HG02588 (cell line): ENCODE measurements at regions not wholly inside any gene's neighbourhood (a gene's known extent, or its start where the extent isn't known, plus 50 kb on each side); places are given as distances from the start of the nearest gene placed in this dataset.

Experiments
- ATAC-seq: cut with Tn5 transposase; IDR thresholded peaks from one replicate; pipeline ENCODE4 v1.9.1; 2021; ENCODE audit warnings: mild to moderate bottlenecking, moderate library complexity; ENCODE audit not compliant: unreplicated experiment

GRCh38 chr17:65374966-65375365 is 186.5 kb downstream of the AXIN2 start:
- ATAC-seq = no peak

DNA sequence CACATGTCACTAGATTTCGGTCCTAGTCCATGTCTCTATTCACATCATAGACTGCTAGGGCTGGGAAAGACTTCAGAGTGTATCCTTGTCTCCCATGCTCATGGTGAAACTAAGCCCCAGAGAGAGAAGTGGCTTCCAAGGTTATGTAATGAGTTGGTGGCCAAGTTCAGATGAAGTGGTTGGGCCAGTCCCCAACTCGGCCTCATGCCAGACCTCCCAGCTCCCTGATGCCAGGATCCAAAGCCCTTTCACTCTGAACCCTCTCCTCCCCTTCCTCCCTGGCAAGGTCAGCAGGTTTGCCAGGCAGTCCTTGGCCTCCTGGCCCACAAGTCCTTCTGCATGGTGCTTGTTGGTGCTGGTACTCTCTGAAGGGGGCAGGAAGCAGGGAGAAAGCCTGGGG is 189.7 kb downstream of the AXIN2 start:
- no peak for ATAC-seq

DNA sequence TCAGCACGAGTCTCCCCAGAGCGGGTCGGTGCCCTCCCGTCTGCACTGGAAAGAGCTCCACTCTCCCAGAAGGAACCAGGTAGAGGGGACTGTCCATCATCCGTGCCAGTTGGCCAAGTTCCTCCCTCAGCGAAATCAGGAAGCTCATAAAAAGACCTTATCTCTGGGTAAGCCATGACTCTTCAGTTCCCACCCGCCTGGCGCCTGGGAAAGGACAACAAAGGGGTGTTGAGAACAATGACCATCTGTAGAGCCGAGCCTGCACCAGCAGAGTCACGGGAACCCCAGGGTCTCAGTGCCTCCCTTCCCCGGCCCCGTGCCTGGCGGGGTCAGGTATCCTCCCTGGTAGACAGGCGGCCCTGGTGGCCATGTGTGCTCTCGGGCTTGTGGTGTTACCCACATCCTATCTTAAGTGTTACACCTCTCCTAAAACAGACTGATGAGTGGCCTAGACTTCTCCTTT is 190.7 kb downstream of the AXIN2 start:
- no peak for ATAC-seq

GRCh38 chr17:65368341-65368740 is 193.1 kb downstream of the AXIN2 start:
- no peak for ATAC-seq

DNA sequence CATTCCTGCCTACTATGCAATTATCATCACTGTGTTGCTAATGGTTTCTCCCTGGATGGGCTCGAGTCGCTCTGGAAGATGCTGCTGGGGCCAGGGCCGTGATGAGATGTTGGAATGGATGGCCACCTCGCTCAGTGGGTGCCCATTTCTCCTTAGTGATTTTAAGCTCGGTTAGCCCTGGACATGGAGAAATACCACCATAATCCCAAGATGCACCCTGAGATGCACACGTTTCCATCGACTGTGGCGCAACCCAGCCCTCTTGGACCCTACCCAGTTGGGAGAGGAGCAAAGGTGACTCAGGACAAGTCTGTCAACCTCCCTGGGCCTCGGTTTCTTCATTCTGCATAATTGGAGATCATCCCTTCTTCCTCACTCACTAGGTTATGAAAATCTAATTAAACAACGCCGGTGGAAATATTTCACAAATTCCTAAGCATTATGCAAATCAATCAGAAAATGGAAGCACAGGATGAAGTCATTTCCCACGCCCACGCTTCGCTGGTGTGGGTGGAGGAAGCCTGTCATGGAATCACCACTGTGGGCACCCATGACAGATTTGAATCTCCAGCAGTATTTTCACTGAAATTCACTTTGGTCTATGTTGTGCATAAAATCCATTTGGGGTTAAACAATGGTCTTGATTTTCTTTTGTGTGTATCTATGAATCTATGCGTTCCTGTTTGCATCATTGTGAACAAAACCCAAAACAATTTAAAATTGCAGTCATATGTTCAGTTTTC is 195.2 kb downstream of the AXIN2 start:
- ATAC-seq = no peak

DNA sequence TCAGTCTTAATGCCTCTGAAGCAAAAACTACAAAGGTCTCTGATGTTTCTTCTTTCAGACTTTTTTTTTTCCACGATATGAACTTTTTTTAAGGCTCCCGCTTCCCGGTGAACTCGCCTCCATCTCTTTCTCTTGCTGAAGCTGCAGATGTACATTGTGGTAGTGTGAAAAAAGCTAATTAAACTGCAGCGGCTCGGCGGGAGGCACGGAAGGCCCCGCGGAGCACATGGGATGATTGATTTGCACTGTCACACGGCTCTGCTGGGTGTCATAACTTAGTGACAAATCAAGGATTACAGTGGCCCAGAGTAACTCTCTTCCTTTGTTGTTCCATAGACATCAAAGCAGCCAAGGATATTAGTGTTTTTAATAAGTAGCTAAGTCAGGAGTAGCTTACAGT is 196.3 kb downstream of the AXIN2 start:
- ATAC-seq = no peak

DNA sequence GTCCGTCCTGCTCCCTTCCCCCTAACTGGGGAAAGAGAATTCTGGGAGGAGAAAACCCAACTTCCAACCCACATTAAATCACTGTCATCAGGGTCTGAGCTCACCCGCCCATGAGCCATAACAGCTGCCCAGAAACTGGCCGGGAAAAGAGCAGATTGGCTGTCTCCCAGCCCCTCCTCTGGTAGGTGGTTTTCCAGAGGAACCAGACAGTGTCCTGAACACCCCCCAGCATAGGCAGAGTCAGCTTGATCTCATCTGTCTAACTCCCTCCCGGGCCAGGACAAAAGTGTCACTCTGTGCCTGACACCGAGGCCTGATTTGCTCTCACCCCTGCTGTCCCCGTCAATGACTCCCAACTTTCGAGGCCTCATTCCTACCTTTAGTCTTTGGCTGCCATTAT is 197.0 kb downstream of the AXIN2 start:
- no peak for ATAC-seq

DNA sequence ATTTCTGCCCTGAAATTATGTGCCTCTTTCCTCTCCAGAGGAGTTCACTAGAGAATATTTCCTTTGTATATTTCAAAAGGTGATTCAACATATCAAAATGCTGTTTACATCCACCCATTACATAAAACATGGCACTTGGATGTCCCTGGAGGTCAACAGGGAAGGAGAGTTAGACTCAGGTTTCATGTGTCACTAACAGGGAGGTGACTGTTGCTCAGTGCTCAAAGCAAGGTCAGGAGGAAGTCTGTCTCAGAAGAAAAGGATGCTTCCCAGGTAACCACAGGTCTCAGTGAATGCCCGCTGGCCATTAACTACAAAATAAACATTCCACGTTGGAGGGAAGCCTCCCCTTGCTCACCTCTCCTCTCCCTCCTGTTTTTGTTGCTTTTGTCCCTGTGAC is 198.6 kb downstream of the AXIN2 start:
- ATAC-seq = no peak

DNA sequence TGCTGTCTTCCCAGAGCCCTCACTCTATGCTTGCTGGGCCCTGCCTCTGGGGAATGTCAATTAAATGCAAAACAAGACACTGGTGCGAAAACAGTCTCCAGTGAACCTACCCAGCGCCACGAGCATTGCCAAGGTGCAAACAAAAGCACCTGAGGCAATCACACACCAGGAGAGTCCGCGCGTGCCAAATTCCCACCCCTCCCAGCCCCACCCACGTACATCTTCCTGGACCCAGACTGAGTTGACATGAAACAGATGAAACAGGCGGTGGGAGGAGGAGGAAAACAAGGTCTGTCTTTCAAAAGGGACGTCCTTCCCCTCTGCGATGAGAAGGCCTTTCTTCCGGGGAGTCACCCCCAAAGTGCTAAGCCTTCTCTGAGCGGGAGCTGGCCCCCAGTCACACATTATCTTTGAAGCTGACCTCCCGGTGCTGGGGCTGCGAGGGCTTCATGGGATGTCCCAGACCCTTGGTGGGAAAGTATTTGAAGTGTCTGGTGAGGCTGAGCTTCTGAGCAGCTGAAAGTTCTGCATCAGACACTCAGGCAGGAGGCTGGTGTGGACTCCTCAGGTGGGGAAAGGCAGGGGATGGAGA is 200.4 kb downstream of the AXIN2 start:
- ATAC-seq = no peak

DNA sequence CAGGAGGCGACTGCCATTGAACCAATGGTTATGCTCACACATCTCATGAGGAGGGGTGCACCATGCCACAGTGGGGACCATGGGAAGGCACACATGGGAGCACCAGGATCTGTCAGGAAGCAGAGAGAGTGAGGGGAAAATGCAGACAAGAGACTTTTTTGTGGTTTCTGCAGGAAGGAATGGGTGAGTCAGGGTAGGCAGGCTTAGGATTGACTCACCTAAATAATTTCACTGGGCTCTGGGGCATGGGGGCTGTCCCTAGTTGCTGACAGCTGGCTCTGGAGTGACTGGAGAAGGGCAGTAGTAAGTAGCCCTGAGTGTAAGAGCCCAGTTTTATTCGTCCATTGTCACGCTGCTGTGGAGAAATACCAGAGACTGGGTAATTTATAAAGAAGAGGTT is 202.4 kb downstream of the AXIN2 start:
- ATAC-seq = no peak

- ATAC-seq = no peak
Observed at GRCh38 chr17:65356536-65356935, 204.9 kb downstream of the AXIN2 start.

- no peak for ATAC-seq
Observed at GRCh38 chr17:65355246-65355645, 206.2 kb downstream of the AXIN2 start.

GRCh38 chr17:65349916-65350315 is 211.5 kb downstream of the AXIN2 start:
- ATAC-seq = no peak

DNA sequence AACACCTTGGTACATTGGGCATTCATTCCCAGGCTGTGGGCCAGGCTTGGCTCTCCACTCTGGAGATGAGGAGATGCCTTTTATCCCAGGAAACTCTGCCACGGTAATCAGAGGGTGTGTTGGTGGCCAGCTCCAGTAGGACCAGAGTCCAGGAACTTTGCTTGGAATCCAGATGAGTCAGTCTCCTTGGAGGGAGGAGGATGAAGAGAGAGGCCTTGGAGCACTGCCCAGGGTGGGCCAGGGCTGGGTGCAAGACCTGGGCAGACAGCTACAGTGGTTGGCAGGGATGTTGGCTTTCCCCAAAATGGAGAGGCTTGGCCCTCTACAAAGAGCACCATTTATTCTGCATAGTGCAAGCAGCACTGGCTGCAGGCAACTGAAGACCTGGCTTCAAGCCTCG is 209.0 kb downstream of the RGS9 start:
- ATAC-seq = no peak

DNA sequence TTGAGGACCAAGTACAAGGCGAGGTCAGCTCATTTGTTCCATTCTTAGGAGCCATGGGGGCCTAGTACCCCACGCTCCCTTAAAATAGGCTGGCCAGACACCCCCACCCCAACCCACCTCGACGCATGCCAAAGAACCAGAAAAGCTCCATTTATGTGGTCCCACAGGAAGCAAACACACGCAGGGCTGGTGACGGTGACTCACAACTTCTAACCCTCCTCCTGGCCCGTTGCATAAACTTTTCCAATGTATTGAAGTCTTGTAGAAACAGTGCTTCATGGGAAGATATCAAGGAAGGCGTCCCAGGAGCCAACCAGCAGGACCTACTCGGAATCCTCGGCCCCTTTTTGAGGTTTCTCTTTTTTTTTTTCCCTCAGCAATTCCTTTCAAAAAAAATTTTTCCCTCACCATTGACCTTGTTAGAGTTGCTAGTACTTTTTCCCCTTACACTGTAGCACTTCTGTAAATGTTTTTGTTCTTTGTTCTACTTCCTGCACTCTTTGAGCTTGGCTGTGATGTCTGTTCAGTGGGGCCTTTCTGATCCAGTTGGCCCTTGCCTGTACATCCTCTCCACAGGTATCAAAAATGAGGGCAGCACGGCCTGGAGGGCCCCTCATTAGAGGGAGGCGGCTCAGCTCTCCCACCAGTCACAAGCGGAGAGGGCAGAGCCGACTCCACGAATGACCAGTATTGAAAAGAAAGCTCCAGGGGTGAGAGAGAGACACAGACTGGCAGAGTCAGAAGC is 208.3 kb downstream of the RGS9 start:
- no peak for ATAC-seq

- ATAC-seq = no peak
Observed at GRCh38 chr17:65340401-65340800, 203.2 kb downstream of the RGS9 start.

DNA sequence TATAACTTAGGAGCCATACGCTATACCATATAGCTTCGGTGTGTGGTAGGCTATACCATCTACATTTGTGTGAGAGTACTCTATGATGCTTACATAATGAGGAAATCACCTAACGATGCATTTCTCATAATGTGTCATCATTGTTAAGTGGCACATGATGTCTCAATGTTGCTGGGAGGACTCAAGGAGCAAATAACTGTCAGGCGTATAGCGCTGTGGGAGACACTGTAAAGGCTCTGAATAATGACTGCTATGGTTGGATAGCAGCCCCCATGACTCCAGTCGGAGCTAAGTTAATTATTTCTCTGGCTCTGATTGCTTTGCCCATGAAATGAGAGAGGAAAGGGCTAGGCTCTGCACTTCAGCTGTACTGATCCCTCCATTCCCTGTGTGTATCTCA is 197.2 kb downstream of the RGS9 start:
- no peak for ATAC-seq

DNA sequence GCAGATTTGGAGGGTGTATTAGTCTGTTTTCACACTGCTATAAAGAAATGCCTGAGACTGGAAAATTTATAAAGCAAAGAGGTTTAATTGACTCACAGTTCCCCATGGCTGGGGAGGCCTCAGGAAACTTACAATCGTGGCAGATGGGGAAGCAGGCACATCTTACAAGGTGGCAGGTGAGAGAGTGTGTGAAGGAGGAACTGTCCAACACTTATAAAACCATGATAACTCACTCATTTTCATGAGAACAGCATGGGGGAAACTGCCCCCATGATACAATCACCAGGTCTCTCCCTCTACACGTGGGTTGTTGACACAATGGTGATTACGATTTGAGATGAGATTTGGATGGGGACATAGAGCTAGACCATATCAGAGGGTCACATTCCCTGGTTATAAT is 195.6 kb downstream of the RGS9 start:
- ATAC-seq = no peak

GRCh38 chr17:65332375-65332774 is 195.2 kb downstream of the RGS9 start:
- ATAC-seq = no peak

DNA sequence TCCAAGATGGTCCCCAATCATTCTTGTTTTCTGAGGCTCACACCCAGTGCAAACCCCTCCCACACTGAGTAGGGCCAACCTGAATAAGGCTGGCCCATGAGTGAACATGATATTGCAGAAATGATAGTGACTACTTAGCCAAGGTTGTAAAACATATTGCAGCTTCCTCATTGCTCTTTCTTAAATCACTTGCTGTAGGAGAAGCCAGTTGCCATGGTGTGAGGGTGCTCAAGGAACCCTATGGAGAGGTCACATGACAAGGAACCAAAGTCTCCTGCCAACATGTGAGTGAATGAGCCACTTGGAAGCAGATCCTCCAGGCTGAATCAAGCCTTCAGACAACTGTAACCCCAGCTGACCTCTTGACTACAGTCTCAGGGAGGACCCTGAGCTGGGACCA is 191.4 kb downstream of the RGS9 start:
- ATAC-seq = no peak

DNA sequence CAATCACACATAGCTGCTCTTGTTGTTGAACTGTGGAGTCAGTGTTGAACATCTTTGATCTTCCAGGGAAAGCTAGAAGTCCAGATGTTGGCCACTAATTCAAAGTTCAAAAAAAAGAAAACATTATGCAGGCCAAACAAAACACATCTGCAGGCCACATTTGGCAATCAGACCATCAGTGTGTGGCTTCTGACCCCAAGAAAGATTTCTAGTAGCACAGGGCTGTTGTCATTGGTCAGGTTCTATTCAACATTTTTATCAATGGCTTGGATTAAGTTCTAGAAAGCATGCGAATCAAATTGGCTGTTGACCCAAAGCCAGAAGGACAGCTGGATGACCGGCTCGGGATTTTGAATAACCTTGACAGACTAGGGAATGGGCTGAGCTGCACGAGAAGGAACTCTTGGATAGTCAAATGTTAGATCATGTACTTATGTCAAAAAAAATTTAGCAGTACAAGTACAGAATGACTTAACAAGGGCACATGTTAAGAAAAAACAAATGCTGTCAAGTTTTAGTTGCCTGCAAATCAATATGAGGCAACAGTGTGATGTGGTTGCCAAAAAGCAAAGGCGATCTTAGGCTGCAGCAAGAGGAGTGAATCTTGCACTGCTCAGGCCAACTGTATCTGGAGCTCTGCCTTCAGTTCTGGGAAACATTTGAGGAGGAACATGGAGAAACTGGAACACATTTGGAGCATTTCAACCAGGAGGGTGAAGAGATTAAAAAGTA is 187.6 kb downstream of the RGS9 start:
- no peak for ATAC-seq
